Neural cell (in vitro differentiated cells): ENCODE measurements at regions not wholly inside any gene's neighbourhood (a gene's known extent, or its start where the extent isn't known, plus 50 kb on each side); places are given as distances from the start of the nearest gene placed in this dataset.

Experiments
- H2AFZ ChIP-seq: fragments of 200-600, 300-800 bp; sonication (generic), shearing (Covaris generic); 2 replicates; pipeline ENCODE4 v1.6.0; 2014; ENCODE audit warnings: low read depth, mild to moderate bottlenecking, antibody characterized with exemption, low read length, moderate library complexity
- H3F3A ChIP-seq: fragments of 200-600 bp; shearing (Covaris generic); 2 replicates; pipeline ENCODE4 v1.6.1; 2016; ENCODE audit warnings: mild to moderate bottlenecking, moderate library complexity, mixed read lengths, antibody characterized with exemption, low read length; ENCODE audit not compliant: insufficient read depth, poor library complexity, severe bottlenecking
- H3K27ac ChIP-seq: fragments of 200-600, 300-800 bp; sonication (generic), shearing (Covaris generic); 2 replicates; pipeline ENCODE4 v1.5.1; 2014; ENCODE audit warnings: mild to moderate bottlenecking, low read length, moderate library complexity
- H3K27me3 ChIP-seq: fragments of 300-800, 200-600 bp; sonication (generic), shearing (Covaris generic); 2 replicates; pipeline ENCODE4 v1.6.0; 2014; ENCODE audit warnings: mild to moderate bottlenecking, low read depth, low read length, moderate library complexity; ENCODE audit not compliant: insufficient read depth
- H3K36me3 ChIP-seq: fragments of 300-800, 200-600 bp; sonication (generic), shearing (Covaris generic); 2 replicates; pipeline ENCODE4 v1.5.1; 2014; ENCODE audit warnings: mild to moderate bottlenecking, antibody characterized with exemption, low read length, moderate library complexity; ENCODE audit not compliant: insufficient read depth
- H3K4me2 ChIP-seq: fragments of 300-800, 200-600 bp; sonication (generic), shearing (Covaris generic); 2 replicates; pipeline ENCODE4 v1.6.0; 2014; ENCODE audit warnings: mild to moderate bottlenecking, low read length
- H3K4me3 ChIP-seq: fragments of 300-800, 200-600 bp; sonication (generic), shearing (Covaris generic); 2 replicates; pipeline ENCODE4 v1.5.1; 2014; ENCODE audit warnings: mild to moderate bottlenecking, low read length, moderate library complexity
- H3K79me2 ChIP-seq: fragments of 200-600 bp; shearing (Covaris generic); replicated peaks from 2 replicates; pipeline ENCODE4 v1.6.0; 2014; ENCODE audit warnings: mild to moderate bottlenecking, low read length, moderate library complexity; ENCODE audit not compliant: insufficient read depth
- H3K9ac ChIP-seq: fragments of 300-800, 200-600 bp; sonication (generic), shearing (Covaris generic); 2 replicates; pipeline ENCODE4 v1.6.1; 2016; ENCODE audit warnings: mild to moderate bottlenecking, low read length, mixed read lengths
- H3K9me2 ChIP-seq: fragments of 200-600 bp; shearing (Covaris generic); 2 replicates; pipeline ENCODE4 v1.6.1; 2016; ENCODE audit warnings: mild to moderate bottlenecking, low read length, mixed read lengths; ENCODE audit not compliant: insufficient read depth
- H3K9me3 ChIP-seq: fragments of 200-600, 300-800 bp; sonication (generic), shearing (Covaris generic); 2 replicates; pipeline ENCODE4 v1.6.1; 2016; ENCODE audit warnings: mild to moderate bottlenecking, mixed run types, low read length, moderate library complexity, mixed read lengths
- H4K20me1 ChIP-seq: fragments of 200-600 bp; shearing (Covaris generic); 2 replicates; pipeline ENCODE4 v1.6.1; 2016; ENCODE audit warnings: mild to moderate bottlenecking, mixed run types; ENCODE audit not compliant: insufficient read depth
- EP300 ChIP-seq: fragments of 450-650 bp; conservative IDR thresholded peaks from 2 replicates; pipeline ENCODE4 v1.6.1; 2014; ENCODE audit warnings: antibody characterized with exemption, mild to moderate bottlenecking, moderate library complexity; ENCODE audit not compliant: poor library complexity, severe bottlenecking
- EZH2 ChIP-seq: fragments of 200-600, 300-800 bp; shearing (Covaris generic), sonication (generic); IDR thresholded peaks from 2 replicates; pipeline ENCODE4 v1.6.1; 2014; ENCODE audit warnings: antibody characterized with exemption, low read length, borderline replicate concordance, mild to moderate bottlenecking; ENCODE audit not compliant: insufficient read depth, poor library complexity, severe bottlenecking
- MXI1 ChIP-seq: fragments of 450-650 bp; conservative IDR thresholded peaks from 2 replicates; pipeline ENCODE4 v1.6.1; 2014; ENCODE audit warnings: antibody characterized with exemption, mild to moderate bottlenecking; ENCODE audit not compliant: poor library complexity, severe bottlenecking
- POLR2AphosphoS5 ChIP-seq: IDR thresholded peaks from 2 replicates; pipeline ENCODE4 v1.6.1; 2012
- RAD21 ChIP-seq: fragments of 450-650 bp; conservative IDR thresholded peaks from 2 replicates; pipeline ENCODE4 v1.6.1; 2014; ENCODE audit warnings: antibody characterized with exemption, mild to moderate bottlenecking, moderate library complexity
- REST ChIP-seq: IDR thresholded peaks from 2 replicates; pipeline ENCODE4 v1.6.1; 2012; ENCODE audit warnings: borderline replicate concordance
- SMC3 ChIP-seq: fragments of 450-650 bp; conservative IDR thresholded peaks from 2 replicates; pipeline ENCODE4 v1.6.1; 2014; ENCODE audit warnings: antibody characterized with exemption, mild to moderate bottlenecking, moderate library complexity; ENCODE audit not compliant: poor library complexity
- TAF1 ChIP-seq: IDR thresholded peaks from 2 replicates; pipeline ENCODE4 v1.6.1; 2012; ENCODE audit warnings: low read depth
- TF ChIP-seq, protein P1 (sequence below): fragments of 450-650 bp; IDR thresholded peaks from 2 replicates; pipeline ENCODE4 v1.5.1; 2014; ENCODE audit warnings: antibody characterized with exemption, mild to moderate bottlenecking, moderate library complexity; ENCODE audit not compliant: poor library complexity, severe bottlenecking

DNA sequence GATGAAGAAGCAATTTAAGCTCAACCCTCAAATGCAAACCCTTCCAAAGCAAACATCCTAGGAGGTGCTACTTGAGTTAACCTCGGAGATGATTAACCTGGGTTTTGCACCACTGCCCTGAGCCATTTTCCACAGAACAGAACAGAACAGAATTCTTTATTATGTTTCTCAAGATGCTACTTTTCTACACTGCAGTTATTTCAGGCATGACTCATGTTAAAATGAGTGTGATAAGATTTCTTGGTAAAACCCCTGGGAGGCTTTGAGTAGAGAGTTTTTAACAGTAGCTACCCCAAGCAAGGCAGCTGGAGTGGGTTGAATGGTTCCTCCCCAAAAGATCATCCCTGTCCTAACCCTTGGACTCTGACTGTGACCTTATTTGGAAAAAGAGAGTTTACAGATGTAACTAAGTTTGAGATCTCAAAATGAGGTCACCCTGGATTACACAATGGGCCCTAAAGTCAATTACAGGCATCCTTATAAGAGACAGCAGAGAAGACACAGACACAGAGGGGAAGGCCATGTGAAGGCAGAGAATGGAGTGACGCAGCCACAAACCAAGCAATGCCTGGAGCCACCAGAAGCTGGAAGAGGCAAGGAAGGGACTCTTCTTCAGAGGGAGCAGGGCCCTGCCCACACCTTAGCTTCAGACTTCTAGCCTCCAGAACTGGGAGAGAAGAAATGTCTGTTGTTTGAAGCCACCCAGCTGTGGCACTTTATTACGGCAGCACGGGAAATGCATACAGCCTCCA, 153.4 kb downstream of the ETS2 start:
- Histone ChIP-seq H3K9ac (no peak overlapping the region), H3K27me3 (no peaks in the 10 kb centered on the region), H3K9me2 (no peaks in the 10 kb centered on the region), H3K36me3 (no peaks in the 10 kb centered on the region), H2AFZ (no peak overlapping the region), H3K27ac (no peak overlapping the region), H3K79me2 (no peaks in the 10 kb centered on the region), H4K20me1 (no peaks in the 10 kb centered on the region), H3K4me2 (no peak overlapping the region), H3K9me3 (no peaks in the 10 kb centered on the region), H3F3A (no peaks in the 10 kb centered on the region), H3K4me3 (no peak overlapping the region)
- no peak for TF ChIP-seq EZH2
- no peak for TF ChIP-seq REST
- TF ChIP-seq RAD21, result no peak
- TF ChIP-seq POLR2AphosphoS5, result no peak
- TF ChIP-seq, protein P1, sequence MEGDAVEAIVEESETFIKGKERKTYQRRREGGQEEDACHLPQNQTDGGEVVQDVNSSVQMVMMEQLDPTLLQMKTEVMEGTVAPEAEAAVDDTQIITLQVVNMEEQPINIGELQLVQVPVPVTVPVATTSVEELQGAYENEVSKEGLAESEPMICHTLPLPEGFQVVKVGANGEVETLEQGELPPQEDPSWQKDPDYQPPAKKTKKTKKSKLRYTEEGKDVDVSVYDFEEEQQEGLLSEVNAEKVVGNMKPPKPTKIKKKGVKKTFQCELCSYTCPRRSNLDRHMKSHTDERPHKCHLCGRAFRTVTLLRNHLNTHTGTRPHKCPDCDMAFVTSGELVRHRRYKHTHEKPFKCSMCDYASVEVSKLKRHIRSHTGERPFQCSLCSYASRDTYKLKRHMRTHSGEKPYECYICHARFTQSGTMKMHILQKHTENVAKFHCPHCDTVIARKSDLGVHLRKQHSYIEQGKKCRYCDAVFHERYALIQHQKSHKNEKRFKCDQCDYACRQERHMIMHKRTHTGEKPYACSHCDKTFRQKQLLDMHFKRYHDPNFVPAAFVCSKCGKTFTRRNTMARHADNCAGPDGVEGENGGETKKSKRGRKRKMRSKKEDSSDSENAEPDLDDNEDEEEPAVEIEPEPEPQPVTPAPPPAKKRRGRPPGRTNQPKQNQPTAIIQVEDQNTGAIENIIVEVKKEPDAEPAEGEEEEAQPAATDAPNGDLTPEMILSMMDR, result no peak
- TF ChIP-seq TAF1, result no peak
- TF ChIP-seq MXI1, result no peak
- TF ChIP-seq SMC3, result no peak
- no peak for TF ChIP-seq EP300

DNA sequence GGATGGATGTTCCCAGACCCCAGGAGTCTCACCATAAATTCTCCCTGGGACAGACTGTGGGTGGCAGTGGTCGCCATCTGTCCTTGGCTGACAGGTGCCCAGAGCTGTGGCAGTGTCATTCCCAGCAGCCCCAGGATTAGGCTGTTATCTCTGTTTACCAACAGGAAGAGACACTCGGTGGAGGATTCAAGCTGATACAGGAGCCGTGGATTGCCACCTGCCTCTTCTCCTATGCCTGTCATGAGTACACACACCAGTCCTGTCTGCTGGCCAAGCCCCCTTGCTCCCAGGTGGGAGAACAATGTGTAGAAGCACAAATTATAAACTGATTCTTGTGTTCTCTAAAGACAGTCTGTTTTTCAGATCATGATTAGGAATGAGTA, 152.6 kb downstream of the ETS2 start:
- Histone ChIP-seq H3K9me2 (no peaks in the 10 kb centered on the region), H3K9ac (no peak overlapping the region), H4K20me1 (no peaks in the 10 kb centered on the region), H3K27me3 (no peaks in the 10 kb centered on the region), H3K36me3 (no peaks in the 10 kb centered on the region), H2AFZ (no peak overlapping the region), H3K4me2 (no peak overlapping the region), H3K9me3 (no peaks in the 10 kb centered on the region), H3K79me2 (no peaks in the 10 kb centered on the region), H3F3A (no peaks in the 10 kb centered on the region), H3K4me3 (no peak overlapping the region), H3K27ac (no peak overlapping the region)
- TF ChIP-seq SMC3 (no peak), TAF1 (no peak), EZH2 (no peak)
